ENCODE measurements at regions not wholly inside any gene's neighbourhood (a gene's known extent, or its start where the extent isn't known, plus 50 kb on each side); places are given as distances from the start of the nearest gene placed in this dataset.

- H3K79me1 ChIP-seq (ENCODE audit: low read depth, low read length) = no peaks in the 10 kb centered on the region
- peak overlapping the region; percentile 73; the same call in 1 of the 2 replicates for H2BK20ac ChIP-seq (ENCODE audit: low read length)
- no peak overlapping the region for H2AFZ ChIP-seq (ENCODE audit: low read length)
- no peak for DNase-seq (ENCODE audit: low read depth in 1 of 2, low spot score in 2 of 2)
- H4K20me1 ChIP-seq (replicated peaks in 1 of 2; ENCODE audit: control insufficient read depth in 1 of 2, insufficient read depth in 2 of 2, low read length in 2 of 2) = no peaks in the 10 kb centered on the region
- peaks cover 5 to 6% (median 5%) of the 10 kb centered on the region in 4 experiments; a peak in 5 of 7 replicates for H3K4me1 ChIP-seq (replicated peaks in 1 of 4; ENCODE audit: control insufficient read depth in 3 of 4, insufficient read depth in 4 of 4, low read length in 3 of 4)
- ChIA-PET POLR2A (ENCODE audit: partially characterized antibody) (interaction anchor here (1.0 kb wide), 1 partner anchor 9 kb away, joined by 3 read pairs; no protein-coding TSS in a partner anchor), CTCF (ENCODE audit: partially characterized antibody) (interaction anchor here (2.4 to 3.4 kb wide), 2 partner anchors 13 kb away, joined by 9 to 13 read pairs; no protein-coding TSS in a partner anchor)
- no peak overlapping the region for H3K23ac ChIP-seq (ENCODE audit: insufficient read length)
- H2BK12ac ChIP-seq (ENCODE audit: low read depth, low read length) = no peak overlapping the region
- no peak overlapping the region for H4K91ac ChIP-seq (replicated peaks; ENCODE audit: insufficient read length, low read length)
- no peak overlapping the region for H2BK5ac ChIP-seq (ENCODE audit: low read depth, low read length)
- H3K9me3 ChIP-seq (ENCODE audit: insufficient read depth in 2 of 2, low read depth in 1 of 2, low read length in 1 of 2) = 0 out of 4 replicates have a peak, but pooled peaks cover 0 to 3% of the 10 kb centered on the region in 2 experiments
- no peak overlapping the region for H3K9ac ChIP-seq (replicated peaks in 1 of 4; ENCODE audit: extremely low read depth in 1 of 4, low read depth in 3 of 4, low read length in 3 of 4)
- H4K8ac ChIP-seq (ENCODE audit: extremely low read depth, insufficient read depth, low read length) = no peak overlapping the region
- peak overlapping the region; percentile 31 for H2BK120ac ChIP-seq (replicated peaks; ENCODE audit: low read depth, low read length)
- H2AK5ac ChIP-seq (ENCODE audit: low read depth, low read length) = no peak overlapping the region
- no peak overlapping the region for H3K4ac ChIP-seq (replicated peaks; ENCODE audit: insufficient read length, low read depth, low read length)
- WGBS, 2 experiments (ENCODE audit: extremely low coverage in 1 of 2, insufficient coverage in 1 of 2, insufficient read length in 1 of 2, insufficient replicate concordance in 2 of 2, low coverage in 1 of 2, low lambda C conversion rate in 2 of 2, missing lambda C conversion rate in 1 of 2) = 89% methylated on average over 3 of the region's 3 CpGs; no CpG with 5 or more reads in 1 of the 2 experiments
- H3K56ac ChIP-seq (replicated peaks; ENCODE audit: insufficient read length, low read depth, low read length) = no peak overlapping the region
- no peak overlapping the region for H3K14ac ChIP-seq (ENCODE audit: insufficient read length)
- H3K4me3 ChIP-seq (ENCODE audit: extremely low read depth in 1 of 4, insufficient read depth in 2 of 4, low read depth in 3 of 4, low read length in 4 of 4) = no peak overlapping the region
- H3K36me3 ChIP-seq (ENCODE audit: control insufficient read depth in 2 of 4, insufficient read depth in 4 of 4, low read length in 3 of 4) = no peaks in the 10 kb centered on the region; a peak in 1 of 8 replicates
- H2BK15ac ChIP-seq (ENCODE audit: low read length) = no peak overlapping the region
- no peak overlapping the region for H3K27ac ChIP-seq (ENCODE audit: low read depth, low read length)
- no peak overlapping the region for H3K4me2 ChIP-seq (ENCODE audit: insufficient read depth in 1 of 2, low read depth in 2 of 2, low read length in 2 of 2)
- no peaks in the 10 kb centered on the region for H3K27me3 ChIP-seq (replicated peaks in 1 of 4; ENCODE audit: control insufficient read depth in 3 of 4, extremely low read depth in 1 of 4, insufficient read depth in 3 of 4, low read length in 3 of 4)
- FAIRE-seq = no peak
- no peak overlapping the region for H4K5ac ChIP-seq (ENCODE audit: insufficient read length, low read depth, low read length)
- H3K79me2 ChIP-seq (ENCODE audit: control insufficient read depth in 1 of 2, insufficient read depth in 2 of 2, low read length in 2 of 2) = no peaks in the 10 kb centered on the region
- no peaks in the 10 kb centered on the region for H3K23me2 ChIP-seq (ENCODE audit: low read depth, low read length)
- H3K18ac ChIP-seq (ENCODE audit: extremely low read depth, low read length) = no peak overlapping the region
- no peak for TF ChIP-seq YY1 (IDR thresholded peaks at IDR 0.05; ENCODE audit: low read depth, low read length)
- no peak for TF ChIP-seq JUND (IDR thresholded peaks at IDR 0.05; ENCODE audit: low read length)
- TF ChIP-seq TAF1 (IDR thresholded peaks at IDR 0.05; ENCODE audit: low read depth, low read length) = no peak
- TF ChIP-seq CTCF (IDR thresholded peaks at IDR 0.05; ENCODE audit: control extremely low read depth in 1 of 3, insufficient read depth in 1 of 3, low read depth in 1 of 3, low read length in 3 of 3) = no peak
- TF ChIP-seq BRCA1 (IDR thresholded peaks at IDR 0.05; ENCODE audit: low read depth, low read length) = no peak
- TF ChIP-seq SP2 (IDR thresholded peaks at IDR 0.05; ENCODE audit: low read length) = no peak
- TF ChIP-seq KDM1A (IDR thresholded peaks at IDR 0.05; ENCODE audit: borderline replicate concordance, low read length) = no peak
- no peak for TF ChIP-seq CEBPB (IDR thresholded peaks at IDR 0.05; ENCODE audit: low read depth, low read length)
Observed at GRCh38 chr1:171418546-171418945, 66.8 kb upstream of the PRRC2C start.

Data from H1 (cell line).